Right lobe of liver (tissue), 6 donors: ENCODE measurements at regions not wholly inside any gene's neighbourhood (a gene's known extent, or its start where the extent isn't known, plus 50 kb on each side); places are given as distances from the start of the nearest gene placed in this dataset.
A peak's percentile ranks its signal among the peaks of the same experiment; 100 is the strongest.

Experiments
- ATAC-seq, 4 donors: fragments of 200-7000 bp; cut with Tn5 transposase; one replicate each; pipeline ENCODE4 v1.9.1; 2020; ENCODE audit warnings: mild to moderate bottlenecking in 4 of 4, moderate library complexity in 4 of 4
- DNase-seq, 3 donors: peaks; one replicate each; pipeline ENCODE4 v3.0.0-alpha.2; 2020
- H3K27ac ChIP-seq, 3 donors: fragments of 200-600 bp; one replicate each; pipeline ENCODE4 v1.8.0; 2022
- H3K27me3 ChIP-seq, 2 donors: fragments of 200-600 bp; one replicate each; pipeline ENCODE4 v1.8.0; 2022
- H3K36me3 ChIP-seq, 4 donors: fragments of 200-600 bp; sonication (generic) in 1 of 4; one replicate each; pipeline versions ENCODE4 v1.5.1 to v1.8.0; 2017 to 2022; ENCODE audit warnings: control low read depth in 1 of 4
- H3K4me1 ChIP-seq, 4 donors: fragments of 200-600 bp; sonication (generic) in 1 of 4; one replicate each; pipeline versions ENCODE4 v1.5.1 to v1.8.0; 2017 to 2022; ENCODE audit warnings: control low read depth in 1 of 4
- H3K4me3 ChIP-seq, 3 donors: fragments of 200-600 bp; one replicate each; pipeline ENCODE4 v1.8.0; 2022
- H3K9me3 ChIP-seq, 4 donors: fragments of 200-600 bp; sonication (generic) in 1 of 4; one replicate each; pipeline versions ENCODE4 v1.5.1 to v1.8.0; 2017 to 2022; ENCODE audit warnings: control low read depth in 1 of 4
- POLR2A ChIP-seq: fragments of 450-650 bp; IDR thresholded peaks from one replicate; pipeline ENCODE4 v1.6.1; 2017; ENCODE audit warnings: antibody characterized with exemption, mild to moderate bottlenecking
- WGBS: methylation state at CpG from one replicate; pipeline ENCODE4 v1.1.6; 2018; ENCODE audit warnings: low coverage, low lambda C conversion rate; ENCODE audit not compliant: insufficient coverage; ENCODE audit errors: missing lambda C conversion rate; 5-methylcytosine and 5-hydroxymethylcytosine counted together
- intact Hi-C, 2 donors: fragments of 100-400 bp; cut with DNase I; formaldehyde crosslinking; loops; one replicate each; pipeline versions ENCODE4 v1.11.2 to v1.14.1; 2022
- TF ChIP-seq, protein P1 (sequence below), 4 donors: fragments of 200-600 bp in 3 of 4; fragments of 450-650 bp in 1 of 4; IDR thresholded peaks; one replicate each; pipeline versions ENCODE4 v1.5.1 to v1.8.0; 2016 to 2022; ENCODE audit warnings: antibody characterized with exemption in 4 of 4, mild to moderate bottlenecking in 2 of 4
- donor health status: DM: no; HTN: yes; CAD: no.
- donor health status: DM: no; HTN: no; CAD: no.
- donor health status: DM: no; HTN: no; CAD: no.
- donor health status: DM: no; HTN: yes; CAD: no.
- donor health status: DM: no; HTN: yes; CAD: no.

DNA sequence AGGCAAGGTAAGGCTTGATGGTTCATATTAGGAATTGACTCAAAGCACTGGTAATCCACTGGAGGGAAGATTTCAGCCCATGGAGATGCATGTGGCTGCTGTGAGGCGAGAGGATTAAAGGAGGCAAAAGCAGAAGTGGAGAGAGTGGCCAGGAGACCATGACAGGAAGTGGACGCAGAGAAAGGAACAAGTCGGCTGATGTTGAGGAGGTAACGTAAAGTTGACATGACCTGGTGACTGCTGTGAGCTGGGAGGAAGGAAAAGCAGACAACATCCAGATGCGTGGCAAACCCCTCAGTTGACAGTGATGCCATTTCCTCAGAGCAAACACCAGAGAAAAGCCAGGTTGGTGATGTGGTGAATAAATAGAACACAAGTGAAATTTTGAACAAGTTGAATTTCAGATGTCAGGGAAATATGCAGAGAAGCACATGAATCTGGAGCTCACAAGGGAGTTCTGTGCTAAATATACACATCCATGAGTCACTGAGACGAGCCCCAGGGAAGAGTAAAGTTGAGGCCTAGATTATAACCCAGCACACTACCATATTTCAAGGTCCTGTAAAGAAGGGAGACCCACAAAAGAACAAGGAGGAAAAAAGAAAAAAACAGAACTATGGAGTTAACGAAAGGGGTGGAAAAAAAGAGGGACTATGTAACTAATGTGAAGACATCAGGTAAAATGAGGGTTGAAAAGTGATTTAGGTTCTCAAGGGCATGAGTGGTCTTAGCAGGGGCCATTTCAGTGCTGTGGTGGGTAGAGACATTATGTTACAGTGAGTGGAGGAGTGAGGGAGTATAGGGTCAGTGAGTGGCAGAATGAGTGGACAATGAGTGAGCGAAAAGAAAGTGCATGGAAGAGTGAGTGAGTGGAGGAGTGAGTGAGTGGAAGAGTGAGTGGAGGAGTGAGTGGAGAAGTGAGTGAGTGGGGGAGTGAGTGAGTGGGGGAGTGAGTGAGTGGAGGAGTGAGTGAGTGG, 61.6 kb upstream of the GZMB start:
- WGBS: 47% methylated on average over 8 of the region's 8 CpGs
- Histone ChIP-seq H3K27ac (no peak overlapping the region), H3K4me3 (no peak overlapping the region), H3K36me3 (no peaks in the 10 kb centered on the region), H3K4me1 (no peaks in the 10 kb centered on the region), H3K9me3 (no peaks in the 10 kb centered on the region), H3K27me3 (no peaks in the 10 kb centered on the region)
- intact Hi-C loops: no loop called here
- DNase-seq: no peak
- ATAC-seq: peak in 3 of 4 donors; percentile 21 to 41 (median 22)
- TF ChIP-seq, protein P1, sequence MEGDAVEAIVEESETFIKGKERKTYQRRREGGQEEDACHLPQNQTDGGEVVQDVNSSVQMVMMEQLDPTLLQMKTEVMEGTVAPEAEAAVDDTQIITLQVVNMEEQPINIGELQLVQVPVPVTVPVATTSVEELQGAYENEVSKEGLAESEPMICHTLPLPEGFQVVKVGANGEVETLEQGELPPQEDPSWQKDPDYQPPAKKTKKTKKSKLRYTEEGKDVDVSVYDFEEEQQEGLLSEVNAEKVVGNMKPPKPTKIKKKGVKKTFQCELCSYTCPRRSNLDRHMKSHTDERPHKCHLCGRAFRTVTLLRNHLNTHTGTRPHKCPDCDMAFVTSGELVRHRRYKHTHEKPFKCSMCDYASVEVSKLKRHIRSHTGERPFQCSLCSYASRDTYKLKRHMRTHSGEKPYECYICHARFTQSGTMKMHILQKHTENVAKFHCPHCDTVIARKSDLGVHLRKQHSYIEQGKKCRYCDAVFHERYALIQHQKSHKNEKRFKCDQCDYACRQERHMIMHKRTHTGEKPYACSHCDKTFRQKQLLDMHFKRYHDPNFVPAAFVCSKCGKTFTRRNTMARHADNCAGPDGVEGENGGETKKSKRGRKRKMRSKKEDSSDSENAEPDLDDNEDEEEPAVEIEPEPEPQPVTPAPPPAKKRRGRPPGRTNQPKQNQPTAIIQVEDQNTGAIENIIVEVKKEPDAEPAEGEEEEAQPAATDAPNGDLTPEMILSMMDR (IDR thresholded peaks at IDR 0.05): no peak
- TF ChIP-seq POLR2A: no peak

DNA sequence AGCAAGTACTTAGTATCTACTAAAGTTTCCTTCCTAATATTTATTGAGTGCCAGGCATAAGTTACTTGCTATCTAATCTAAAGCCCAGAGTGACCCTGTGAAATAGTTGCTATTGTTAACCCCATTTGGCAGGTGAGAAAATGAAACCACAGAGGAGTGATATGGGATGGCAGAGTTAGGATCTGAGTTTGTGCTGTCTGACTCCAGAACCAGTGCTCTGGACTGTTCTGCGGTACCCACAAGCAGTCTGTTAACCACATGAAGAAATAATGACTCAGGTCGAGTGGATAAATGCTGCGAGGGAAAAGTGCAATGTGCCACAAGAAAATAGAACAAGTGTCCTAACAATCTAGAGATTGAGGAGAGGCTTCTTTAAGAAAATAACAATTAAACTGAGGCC, 60.7 kb upstream of the GZMB start:
- Histone ChIP-seq H3K27ac (no peak overlapping the region), H3K9me3 (no peaks in the 10 kb centered on the region), H3K36me3 (no peaks in the 10 kb centered on the region), H3K27me3 (no peaks in the 10 kb centered on the region), H3K4me1 (no peaks in the 10 kb centered on the region), H3K4me3 (no peak overlapping the region)
- intact Hi-C loops: no loop called here
- TF ChIP-seq, protein P1 (IDR thresholded peaks at IDR 0.05): no peak
- TF ChIP-seq POLR2A: no peak
- WGBS: 55% methylated on average over 3 of the region's 3 CpGs
- ATAC-seq (no peak), DNase-seq (no peak)

DNA sequence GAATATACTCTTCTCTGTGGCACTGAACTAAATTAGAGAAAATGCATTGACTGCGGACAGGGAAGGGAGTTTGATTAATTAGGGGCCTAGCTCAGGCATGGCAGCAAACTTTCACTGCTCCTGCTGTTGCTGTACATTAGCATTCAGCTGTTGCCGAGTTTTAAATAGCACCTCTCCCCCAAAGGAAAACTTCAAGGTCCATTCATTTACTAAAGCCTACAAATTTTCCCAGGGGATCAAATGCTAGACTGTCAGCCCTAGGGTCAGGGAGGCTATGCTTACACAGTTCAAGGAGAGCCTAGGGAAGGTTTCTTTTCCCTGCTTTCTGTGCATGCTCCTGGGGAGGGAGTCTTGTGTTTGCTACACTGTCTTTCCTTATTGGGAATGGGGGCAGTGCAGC, 60.0 kb upstream of the GZMB start:
- WGBS: 50% methylated on average over 2 of the region's 2 CpGs
- Histone ChIP-seq H3K27ac (no peak overlapping the region), H3K27me3 (no peaks in the 10 kb centered on the region), H3K36me3 (no peaks in the 10 kb centered on the region), H3K4me1 (no peaks in the 10 kb centered on the region), H3K9me3 (no peaks in the 10 kb centered on the region), H3K4me3 (no peak overlapping the region)
- intact Hi-C loops: no loop called here
- DNase-seq: no peak
- ATAC-seq: no peak
- no peak for TF ChIP-seq POLR2A
- TF ChIP-seq, protein P1 (IDR thresholded peaks at IDR 0.05): no peak

DNA sequence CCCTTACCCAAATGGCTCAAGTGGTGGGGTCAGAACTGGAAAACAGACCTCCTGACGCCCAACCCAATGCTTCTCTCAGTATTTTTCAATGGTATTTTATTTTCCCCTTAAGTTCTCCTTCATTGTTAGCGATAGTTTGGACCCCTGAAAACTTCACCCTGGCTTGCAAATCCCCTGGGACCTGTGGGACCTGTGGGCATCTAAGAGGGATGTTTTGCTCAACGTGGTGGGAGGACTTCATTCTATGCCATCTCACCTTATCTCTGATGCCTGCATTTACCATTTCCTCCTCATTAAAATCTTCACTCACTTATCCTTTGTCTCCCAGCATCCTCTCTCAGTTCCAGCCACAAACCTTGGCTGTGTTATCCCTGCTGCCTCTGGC, 59.4 kb upstream of the GZMB start:
- DNase-seq (no peak), ATAC-seq (no peak)
- WGBS: 41% methylated on average over 3 of the region's 3 CpGs
- no peaks in the 10 kb centered on the region for H3K36me3 ChIP-seq
- intact Hi-C loops: no loop called here
- no peaks in the 10 kb centered on the region for H3K9me3 ChIP-seq
- H3K4me1 ChIP-seq: no peaks in the 10 kb centered on the region
- no peak overlapping the region for H3K27ac ChIP-seq
- no peak overlapping the region for H3K4me3 ChIP-seq
- TF ChIP-seq POLR2A: no peak
- TF ChIP-seq, protein P1 (IDR thresholded peaks at IDR 0.05): no peak
- H3K27me3 ChIP-seq: no peaks in the 10 kb centered on the region
